ENCODE measurements at regions not wholly inside any gene's neighbourhood (a gene's known extent, or its start where the extent isn't known, plus 50 kb on each side); places are given as distances from the start of the nearest gene placed in this dataset.

DNA sequence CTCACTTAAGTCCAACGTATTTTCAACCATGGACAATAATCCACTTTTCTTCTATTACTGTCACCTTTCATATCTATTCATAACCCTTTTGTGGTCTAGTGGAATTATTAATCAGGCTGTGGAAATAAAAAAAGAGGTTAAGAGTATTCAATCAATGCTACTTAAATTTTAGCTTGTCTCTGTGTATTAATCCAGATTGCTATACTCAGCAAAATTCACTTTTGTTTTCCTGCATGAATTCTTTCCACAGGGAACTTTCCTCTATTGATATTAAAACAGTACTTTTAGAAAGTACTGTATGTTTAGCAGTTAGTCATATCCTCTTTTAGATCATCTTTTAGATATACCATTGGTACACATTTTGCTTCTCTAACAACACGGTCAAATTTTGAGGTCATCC is 1033.0 kb upstream of the ADGRL2 start:
- H3K9me3 ChIP-seq (ENCODE audit: control insufficient read depth in 1 of 2, insufficient read depth in 1 of 2, low read length in 2 of 2) = no peaks in the 10 kb centered on the region
- Mint-ChIP-seq H3K4me1 (ENCODE audit: low read depth) (no peaks in the 10 kb centered on the region), H3K9me3 (peaks cover 3% of the 10 kb centered on the region), H3K4me3 (no peak overlapping the region), H3K27ac (no peak overlapping the region), H3K27me3 (no peaks in the 10 kb centered on the region), H3K36me3 (ENCODE audit: low read depth) (no peaks in the 10 kb centered on the region)
- intact Hi-C loops (cut with DNase I, micrococcal nuclease) = no loop called here
- TF ChIP-seq, protein P1, sequence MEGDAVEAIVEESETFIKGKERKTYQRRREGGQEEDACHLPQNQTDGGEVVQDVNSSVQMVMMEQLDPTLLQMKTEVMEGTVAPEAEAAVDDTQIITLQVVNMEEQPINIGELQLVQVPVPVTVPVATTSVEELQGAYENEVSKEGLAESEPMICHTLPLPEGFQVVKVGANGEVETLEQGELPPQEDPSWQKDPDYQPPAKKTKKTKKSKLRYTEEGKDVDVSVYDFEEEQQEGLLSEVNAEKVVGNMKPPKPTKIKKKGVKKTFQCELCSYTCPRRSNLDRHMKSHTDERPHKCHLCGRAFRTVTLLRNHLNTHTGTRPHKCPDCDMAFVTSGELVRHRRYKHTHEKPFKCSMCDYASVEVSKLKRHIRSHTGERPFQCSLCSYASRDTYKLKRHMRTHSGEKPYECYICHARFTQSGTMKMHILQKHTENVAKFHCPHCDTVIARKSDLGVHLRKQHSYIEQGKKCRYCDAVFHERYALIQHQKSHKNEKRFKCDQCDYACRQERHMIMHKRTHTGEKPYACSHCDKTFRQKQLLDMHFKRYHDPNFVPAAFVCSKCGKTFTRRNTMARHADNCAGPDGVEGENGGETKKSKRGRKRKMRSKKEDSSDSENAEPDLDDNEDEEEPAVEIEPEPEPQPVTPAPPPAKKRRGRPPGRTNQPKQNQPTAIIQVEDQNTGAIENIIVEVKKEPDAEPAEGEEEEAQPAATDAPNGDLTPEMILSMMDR (IDR thresholded peaks at IDR 0.05) = no peak
- H3K27me3 ChIP-seq (ENCODE audit: control insufficient read depth in 1 of 2, insufficient read depth in 2 of 2, low read length in 2 of 2) = no peaks in the 10 kb centered on the region
- no peak for DNase-seq
- no peak overlapping the region for H3K27ac ChIP-seq (ENCODE audit: low read depth in 1 of 2, low read length in 2 of 2)
- no peaks in the 10 kb centered on the region for H3K4me1 ChIP-seq (ENCODE audit: insufficient read depth, low read length)
- H3K4me3 ChIP-seq (ENCODE audit: low read length) = no peak overlapping the region
- POLR2A ChIA-PET = no interaction called here
- ATAC-seq (ENCODE audit: poor library complexity) = no peak
- CTCF ChIA-PET = no interaction called here
- H3K36me3 ChIP-seq (ENCODE audit: insufficient read depth, low read length) = no peaks in the 10 kb centered on the region

DNA sequence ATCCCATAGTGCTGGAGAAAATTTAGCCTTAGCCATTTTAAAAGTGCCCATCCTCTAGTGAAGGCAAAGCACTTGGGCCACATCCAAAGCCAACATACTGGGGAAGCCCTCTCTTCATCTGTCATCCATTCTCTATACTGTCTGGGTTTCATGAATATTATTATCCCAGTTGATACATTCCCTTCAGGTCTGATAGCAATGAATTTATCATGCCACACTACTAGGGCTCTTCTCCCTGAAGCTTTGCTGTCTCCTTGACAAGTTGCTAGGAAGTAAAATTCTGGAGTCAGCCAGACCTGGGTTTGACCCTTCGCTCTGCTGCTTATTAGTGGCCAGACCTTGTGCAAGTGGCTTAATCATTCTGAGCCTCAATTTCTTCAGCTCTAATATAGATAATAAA is 1041.4 kb upstream of the ADGRL2 start:
- Mint-ChIP-seq H3K36me3 (ENCODE audit: low read depth) (no peaks in the 10 kb centered on the region), H3K4me3 (no peak overlapping the region), H3K9me3 (peaks cover 10% of the 10 kb centered on the region), H3K27ac (no peak overlapping the region), H3K27me3 (no peaks in the 10 kb centered on the region), H3K4me1 (ENCODE audit: low read depth) (no peaks in the 10 kb centered on the region)
- CTCF ChIA-PET = no interaction called here
- H3K27ac ChIP-seq (ENCODE audit: low read depth in 1 of 2, low read length in 2 of 2) = no peak overlapping the region
- intact Hi-C loops (cut with DNase I, micrococcal nuclease) = no loop called here
- H3K9me3 ChIP-seq (ENCODE audit: control insufficient read depth in 1 of 2, insufficient read depth in 1 of 2, low read length in 2 of 2) = peaks cover 0 to 5% of the 10 kb centered on the region in 2 experiments
- ATAC-seq (ENCODE audit: poor library complexity) = no peak
- POLR2A ChIA-PET = no interaction called here
- H3K4me3 ChIP-seq (ENCODE audit: low read length) = no peak overlapping the region
- H3K27me3 ChIP-seq (ENCODE audit: control insufficient read depth in 1 of 2, insufficient read depth in 2 of 2, low read length in 2 of 2) = no peaks in the 10 kb centered on the region
- DNase-seq = no peak
- no peaks in the 10 kb centered on the region for H3K36me3 ChIP-seq (ENCODE audit: insufficient read depth, low read length)
- TF ChIP-seq, protein P1 (IDR thresholded peaks at IDR 0.05) = no peak
- no peaks in the 10 kb centered on the region for H3K4me1 ChIP-seq (ENCODE audit: insufficient read depth, low read length)

DNA sequence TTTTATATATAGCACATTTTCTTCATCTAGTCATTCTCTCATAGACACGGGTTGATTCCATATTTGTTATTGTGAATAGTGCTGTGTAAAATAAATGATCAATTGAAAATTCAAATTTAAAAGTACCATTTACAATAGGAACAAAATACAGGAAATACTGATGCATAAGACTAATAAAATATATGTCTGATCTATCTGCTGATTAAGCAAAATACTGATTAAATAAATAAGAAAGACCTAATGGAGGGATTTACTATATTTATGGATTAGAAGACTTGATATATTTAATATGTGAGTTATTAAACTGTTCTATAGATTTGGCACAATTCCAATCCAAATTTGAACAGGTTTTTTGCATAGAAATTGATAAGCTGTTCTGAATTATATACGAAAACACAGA is 1044.8 kb upstream of the ADGRL2 start:
- Mint-ChIP-seq H3K36me3 (ENCODE audit: low read depth) (no peaks in the 10 kb centered on the region), H3K4me3 (no peak overlapping the region), H3K27ac (no peak overlapping the region), H3K27me3 (no peaks in the 10 kb centered on the region), H3K4me1 (ENCODE audit: low read depth) (no peaks in the 10 kb centered on the region), H3K9me3 (peaks cover 11% of the 10 kb centered on the region)
- intact Hi-C loops (cut with DNase I, micrococcal nuclease) = no loop called here
- Histone ChIP-seq H3K4me3 (ENCODE audit: low read length) (no peak overlapping the region), H3K27me3 (ENCODE audit: control insufficient read depth in 1 of 2, insufficient read depth in 2 of 2, low read length in 2 of 2) (no peaks in the 10 kb centered on the region), H3K27ac (ENCODE audit: low read depth in 1 of 2, low read length in 2 of 2) (no peak overlapping the region), H3K36me3 (ENCODE audit: insufficient read depth, low read length) (no peaks in the 10 kb centered on the region), H3K9me3 (ENCODE audit: control insufficient read depth in 1 of 2, insufficient read depth in 1 of 2, low read length in 2 of 2) (no peaks in the 10 kb centered on the region), H3K4me1 (ENCODE audit: insufficient read depth, low read length) (no peaks in the 10 kb centered on the region)
- CTCF ChIA-PET = no interaction called here
- DNase-seq (no peak), ATAC-seq (ENCODE audit: poor library complexity) (no peak)
- POLR2A ChIA-PET = no interaction called here
- TF ChIP-seq, protein P1 (IDR thresholded peaks at IDR 0.05) = no peak
